NCI-H524 (cell line): ENCODE measurements at regions not wholly inside any gene's neighbourhood (a gene's known extent, or its start where the extent isn't known, plus 50 kb on each side); places are given as distances from the start of the nearest gene placed in this dataset.

Source experiments
- DNase-seq, 2 experiments: peaks; one replicate each; lab custom pipeline; 2025; lab: John Stamatoyannopoulos, UW

DNA sequence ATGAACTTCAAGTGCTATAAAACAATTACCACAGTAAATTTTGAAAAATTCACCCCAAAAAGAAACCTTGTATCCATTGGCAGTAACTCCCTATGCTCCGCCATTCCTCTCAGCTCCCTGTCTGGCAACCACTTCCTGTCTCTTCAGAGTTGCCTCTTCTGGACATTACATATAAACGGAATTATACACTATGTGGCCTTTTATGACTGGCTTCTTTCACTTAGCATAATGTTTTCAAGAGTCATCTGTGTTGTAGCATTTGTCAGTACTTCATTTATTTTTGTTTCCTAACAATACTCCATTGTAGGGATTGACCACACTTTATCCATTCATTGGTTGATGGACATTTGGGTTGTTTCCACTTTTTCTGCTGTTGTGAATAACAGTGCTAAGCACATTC is 50.1 kb downstream of the CEP43 start:
- peak in 1 of 2 experiments; percentile 9 for DNase-seq

DNA sequence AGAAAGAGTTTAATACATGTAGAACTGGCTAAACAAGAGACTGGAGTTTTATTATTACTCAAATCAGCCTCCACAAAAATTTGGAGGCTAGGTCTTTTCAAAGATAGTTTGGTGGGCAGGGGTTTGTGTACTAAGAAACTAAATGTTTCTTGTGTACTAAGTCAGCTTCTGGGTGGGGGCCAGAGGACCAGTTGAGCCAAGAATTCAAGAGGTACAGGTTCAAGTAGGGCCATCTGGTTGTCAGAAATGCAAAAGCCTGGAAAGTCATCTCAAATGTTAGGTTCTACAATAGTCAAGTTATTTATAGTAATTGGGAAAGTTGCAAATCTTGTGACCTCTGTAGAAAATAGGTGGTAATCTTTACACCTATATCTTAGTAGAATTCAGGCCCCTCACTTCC is 51.7 kb downstream of the CEP43 start:
- DNase-seq, result peak in 1 of 2 experiments; percentile 57

DNA sequence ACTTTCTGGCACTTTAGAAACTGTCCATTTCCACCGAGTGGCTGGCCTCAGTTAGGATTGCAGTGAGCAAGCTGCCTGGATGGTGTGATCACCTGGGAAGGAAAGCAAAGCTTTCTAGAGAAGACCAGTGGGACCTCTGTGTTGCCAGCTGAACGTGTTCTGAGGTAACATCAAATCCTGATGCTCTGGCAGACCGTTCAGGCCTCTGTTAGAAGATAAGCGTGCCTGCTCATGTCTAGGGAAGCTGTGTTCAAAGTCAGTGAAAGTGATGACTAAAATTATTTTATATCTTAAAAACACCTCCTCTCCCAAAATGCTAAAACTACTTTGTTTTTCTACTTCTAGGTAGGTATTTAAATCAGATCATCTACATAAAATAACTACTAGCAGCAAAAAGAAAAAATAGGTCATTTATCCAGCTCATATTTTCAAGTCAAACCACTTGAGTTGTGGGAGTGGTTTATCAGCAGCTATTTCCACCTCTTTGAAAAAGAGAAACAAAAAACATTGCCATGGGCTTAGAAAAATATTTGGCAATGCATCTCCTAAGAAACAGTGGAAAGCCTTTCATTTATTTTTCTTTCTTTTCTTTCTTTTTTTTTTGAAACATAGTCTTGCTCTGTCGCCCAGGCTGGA is 54.8 kb downstream of the CEP43 start:
- DNase-seq, result no peak

DNA sequence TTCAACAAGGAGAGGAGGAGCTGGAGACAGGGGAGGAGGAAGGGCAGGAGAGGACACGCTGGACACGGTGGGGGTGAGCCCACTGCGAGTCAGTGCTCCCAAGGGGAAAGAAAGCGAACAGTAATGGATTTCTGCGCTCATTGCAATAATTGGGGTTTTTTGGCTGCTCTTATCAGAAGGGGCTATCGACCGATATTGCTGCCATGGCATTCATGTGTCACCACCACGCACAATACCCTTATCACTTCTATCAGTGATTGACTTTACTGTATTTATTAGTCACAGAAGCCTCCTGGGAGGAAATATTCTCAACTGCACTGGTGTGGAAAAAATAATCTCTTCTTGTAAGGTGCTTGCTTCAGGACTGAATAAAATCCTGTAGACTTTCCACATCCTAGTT is 55.8 kb downstream of the CEP43 start:
- DNase-seq, result no peak

DNA sequence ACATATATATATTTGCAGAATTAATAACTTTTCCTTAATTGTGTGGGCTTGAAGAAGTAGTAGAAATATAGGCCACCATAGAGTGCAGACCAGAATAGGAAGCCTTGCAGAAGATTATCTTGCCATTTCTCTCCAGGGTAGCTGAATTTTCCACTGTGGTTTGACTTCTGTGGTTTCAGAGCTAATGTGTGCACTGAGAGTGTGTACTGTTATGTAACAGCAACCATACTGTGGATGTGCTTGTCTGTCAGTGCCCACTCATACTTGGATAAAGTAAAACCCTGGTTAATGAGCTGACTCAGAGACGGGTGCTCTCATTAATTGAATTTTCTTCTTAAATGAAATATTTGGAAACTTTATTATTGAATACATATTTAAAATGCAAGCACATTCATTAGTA is 57.2 kb downstream of the CEP43 start:
- no peak for DNase-seq

DNA sequence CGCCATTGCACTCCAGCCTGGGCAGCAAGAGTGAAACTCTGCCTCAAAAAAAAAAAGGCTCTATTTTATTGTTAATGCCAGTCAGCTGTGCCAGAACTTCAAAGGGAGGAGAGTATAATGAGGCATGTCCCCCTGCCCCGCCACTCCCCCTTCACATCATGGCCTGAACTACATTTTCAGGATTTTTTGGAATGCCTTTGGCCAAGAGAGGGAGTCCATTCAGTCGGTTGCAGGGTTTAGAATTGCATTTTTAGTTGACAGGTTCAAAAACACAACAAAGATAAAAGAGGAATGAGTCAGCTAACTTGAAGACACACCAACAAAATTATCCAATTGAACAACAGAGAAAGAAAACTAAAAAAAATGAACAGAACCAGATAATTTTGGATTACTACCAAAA is 59.1 kb downstream of the CEP43 start:
- DNase-seq, result no peak
